ENCODE measurements at regions not wholly inside any gene's neighbourhood (a gene's known extent, or its start where the extent isn't known, plus 50 kb on each side); places are given as distances from the start of the nearest gene placed in this dataset.

- TF ChIP-seq REST (IDR thresholded peaks at IDR 0.05) (no peak), KDM5A (IDR thresholded peaks at IDR 0.05) (no peak), JUNB (IDR thresholded peaks at IDR 0.05) (peak; percentile 92)
Measured at GRCh38 chr6:3585320-3585935, 128.6 kb upstream of the SLC22A23 start (continued).

- no peak for TF ChIP-seq KDM5A (IDR thresholded peaks at IDR 0.05)
- no peak for TF ChIP-seq MAX (IDR thresholded peaks at IDR 0.05)
- TF ChIP-seq CEBPB (IDR thresholded peaks at IDR 0.05): no peak
- no peak for TF ChIP-seq ESRRA (IDR thresholded peaks at IDR 0.05; ENCODE audit: borderline replicate concordance, low read length)
- no peak for TF ChIP-seq EP300 (IDR thresholded peaks at IDR 0.05)
- no peak for TF ChIP-seq HMGXB4 (CRISPR knock-in tag; IDR thresholded peaks at IDR 0.05; ENCODE audit: borderline replicate concordance)
- TF ChIP-seq USF2 (IDR thresholded peaks at IDR 0.05): no peak
- no peak for TF ChIP-seq BCL3 (IDR thresholded peaks at IDR 0.05)
- TF ChIP-seq EHF (CRISPR knock-in tag; IDR thresholded peaks at IDR 0.05): no peak
- TF ChIP-seq FOSL2 (IDR thresholded peaks at IDR 0.05): no peak
- no peak for TF ChIP-seq FOSL2 (CRISPR knock-in tag; IDR thresholded peaks at IDR 0.05)
- TF ChIP-seq PBX3 (IDR thresholded peaks at IDR 0.05): no peak
- TF ChIP-seq PHF8 (IDR thresholded peaks at IDR 0.05; ENCODE audit: borderline replicate concordance, low read depth): no peak
- no peak for TF ChIP-seq CTCF (IDR thresholded peaks at IDR 0.05)
- no peak for TF ChIP-seq MAZ (IDR thresholded peaks at IDR 0.05; ENCODE audit: borderline replicate concordance, low read depth, low read length)
- no peak for TF ChIP-seq ZFP36 (IDR thresholded peaks at IDR 0.05; ENCODE audit: borderline replicate concordance, partially characterized antibody)
- no peak for TF ChIP-seq JUN (IDR thresholded peaks at IDR 0.05)
- no peak for TF ChIP-seq RARB (CRISPR knock-in tag; IDR thresholded peaks at IDR 0.05)
- TF ChIP-seq ATOH8 (CRISPR knock-in tag; IDR thresholded peaks at IDR 0.05; ENCODE audit: low read depth): no peak
- ATAC-seq: no peak
- peak overlapping the region; percentile 24 to 68; a peak in 2 of 6 replicates for H3K27ac ChIP-seq
- 89% methylated on average over 4 of the region's 4 CpGs for WGBS (ENCODE audit: missing lambda C conversion rate)
- CTCF ChIA-PET: no interaction called here
- no peak for FAIRE-seq
- POLR2A ChIA-PET: no interaction called here
- H3K4me3 ChIP-seq: no peak overlapping the region
- DNase-seq (ENCODE audit: low read depth in 1 of 2, low spot score in 1 of 2): no peak
- H3K4me2 ChIP-seq: peak overlapping the region; percentile 64; the same call in 2 of the 3 replicates
- peaks cover 39% of the 10 kb centered on the region for H3K4me1 ChIP-seq
- no peaks in the 10 kb centered on the region; the same call in 2 of the 3 replicates for H3K9me3 ChIP-seq
Measured at GRCh38 chr6:3584606-3585005, 127.8 kb upstream of the SLC22A23 start.
